HG03558 (cell line): ENCODE measurements at regions not wholly inside any gene's neighbourhood (a gene's known extent, or its start where the extent isn't known, plus 50 kb on each side); places are given as distances from the start of the nearest gene placed in this dataset.

ENCODE experiments used
- ATAC-seq: cut with Tn5 transposase; IDR thresholded peaks from one replicate; pipeline ENCODE4 v1.9.1; 2021; ENCODE audit warnings: moderate number of reproducible peaks; ENCODE audit not compliant: unreplicated experiment; ENCODE audit errors: extremely low read depth

GRCh38 chr2:151197184-151198108 lies 64.2 kb downstream of the RBM43 start:
- no peak for ATAC-seq

DNA sequence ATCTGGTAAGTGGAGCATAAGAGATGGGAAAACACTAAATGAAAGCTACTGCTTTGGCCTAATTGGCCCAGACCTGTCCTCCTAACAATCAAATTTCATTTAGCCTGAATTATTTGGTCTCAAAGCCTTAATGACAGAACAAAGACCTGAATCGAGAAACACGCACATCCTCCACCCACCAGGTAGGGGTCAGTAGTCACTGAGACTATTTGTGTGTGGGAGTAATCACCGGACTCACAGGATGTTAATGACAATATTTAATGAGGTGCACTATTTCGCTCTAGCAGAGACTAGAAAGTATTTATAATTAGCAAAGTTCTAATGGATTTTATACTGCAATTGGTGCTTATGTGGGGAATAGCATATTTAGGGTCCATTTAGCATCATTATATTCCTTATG lies 68.1 kb downstream of the RBM43 start:
- no peak for ATAC-seq

GRCh38 chr2:151192681-151193080 lies 69.0 kb downstream of the RBM43 start:
- ATAC-seq = no peak

DNA sequence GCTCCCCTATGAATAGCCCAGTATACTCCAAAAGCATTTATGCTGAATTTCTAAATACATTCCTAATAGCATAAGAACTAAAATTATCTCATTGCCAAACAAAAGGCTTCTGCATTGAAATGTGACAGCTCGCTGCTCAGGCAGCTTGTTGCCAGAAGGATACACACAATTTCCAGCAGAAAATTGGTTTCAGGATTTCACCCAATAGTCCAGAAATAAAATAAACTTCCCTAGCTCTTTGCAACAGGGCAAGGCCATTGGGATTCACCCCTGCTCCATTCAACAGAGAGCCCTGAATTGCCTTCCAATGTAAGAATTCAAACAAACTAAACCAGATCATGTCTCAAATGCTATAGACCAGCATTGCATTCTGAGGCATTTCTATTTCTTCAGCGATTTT lies 70.7 kb downstream of the RBM43 start:
- no peak for ATAC-seq

GRCh38 chr2:151189125-151189524 lies 72.5 kb downstream of the RBM43 start:
- ATAC-seq = no peak

- ATAC-seq = no peak
These were observed 75.7 kb downstream of the RBM43 start for GRCh38 chr2:151186011-151186410.

DNA sequence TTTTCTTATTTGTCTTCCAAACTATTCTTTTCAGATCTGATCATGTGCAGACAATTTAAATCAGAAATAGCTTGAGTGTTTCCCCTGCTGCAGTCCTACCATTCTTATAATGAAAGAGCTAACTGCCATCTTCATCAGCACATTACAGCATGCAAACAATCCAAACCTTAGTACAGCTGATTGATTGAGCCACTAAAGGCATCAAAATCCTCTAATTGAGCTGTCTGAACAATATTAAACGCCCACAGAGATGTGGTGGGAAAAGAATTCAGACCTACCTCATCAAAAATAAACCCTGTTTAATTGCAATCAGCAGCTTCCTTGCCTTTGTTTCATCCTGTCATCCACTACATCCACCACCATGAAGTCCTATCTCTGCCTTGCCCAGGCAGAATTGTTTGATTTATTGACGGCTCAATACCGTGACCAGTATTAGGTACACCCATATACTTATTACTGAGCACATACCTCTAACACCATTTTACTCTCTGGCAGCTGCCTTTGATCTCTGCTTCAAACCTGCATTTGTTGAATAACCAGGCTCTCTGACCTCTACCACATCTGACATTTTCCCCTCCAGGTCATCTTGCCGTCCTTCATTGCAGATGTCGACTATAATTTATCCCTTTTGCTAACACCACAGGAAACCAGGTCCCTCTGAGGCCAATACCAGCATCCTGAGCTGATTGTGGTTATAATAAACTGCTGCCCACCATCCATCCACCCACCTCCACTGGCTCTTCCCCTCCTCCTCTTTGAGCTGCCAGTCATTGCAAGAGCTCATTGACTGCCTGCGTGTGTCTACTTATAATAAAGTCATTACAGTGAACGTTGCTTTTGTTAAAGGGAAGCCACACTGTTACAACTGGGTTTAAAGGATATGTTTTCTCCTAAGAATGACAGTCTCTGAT lies 78.5 kb downstream of the RBM43 start:
- no peak for ATAC-seq

DNA sequence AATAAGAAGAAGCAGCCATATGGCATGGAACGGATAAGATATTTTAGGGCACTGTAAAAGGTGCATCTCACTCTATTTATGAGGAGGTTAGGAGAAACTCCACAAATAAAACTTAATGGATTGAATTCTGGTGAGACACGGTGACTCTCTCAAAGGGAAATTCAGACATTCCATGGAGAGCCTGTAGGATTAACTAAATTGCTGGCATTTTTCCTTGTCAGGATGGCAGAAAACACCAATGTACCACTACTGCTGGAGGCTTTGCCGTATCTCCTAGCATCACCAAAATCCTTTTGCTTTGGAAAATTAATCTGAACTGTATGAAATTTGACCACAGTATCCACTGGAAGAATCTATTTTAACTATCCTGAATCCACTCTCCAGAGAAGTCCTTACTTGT lies 79.3 kb downstream of the RBM43 start:
- no peak for ATAC-seq

- ATAC-seq = no peak
These were observed 80.1 kb downstream of the RBM43 start for GRCh38 chr2:151181524-151181923.

GRCh38 chr2:151180123-151180522 lies 81.5 kb downstream of the RBM43 start:
- ATAC-seq = no peak

GRCh38 chr2:151178207-151178606 lies 83.5 kb downstream of the RBM43 start:
- ATAC-seq = no peak

- ATAC-seq = no peak
These were observed 83.9 kb downstream of the RBM43 start for GRCh38 chr2:151177756-151178155.

GRCh38 chr2:151176661-151177060 lies 85.0 kb downstream of the RBM43 start:
- ATAC-seq = no peak

- no peak for ATAC-seq
These were observed 85.8 kb downstream of the RBM43 start for GRCh38 chr2:151175864-151176263.

DNA sequence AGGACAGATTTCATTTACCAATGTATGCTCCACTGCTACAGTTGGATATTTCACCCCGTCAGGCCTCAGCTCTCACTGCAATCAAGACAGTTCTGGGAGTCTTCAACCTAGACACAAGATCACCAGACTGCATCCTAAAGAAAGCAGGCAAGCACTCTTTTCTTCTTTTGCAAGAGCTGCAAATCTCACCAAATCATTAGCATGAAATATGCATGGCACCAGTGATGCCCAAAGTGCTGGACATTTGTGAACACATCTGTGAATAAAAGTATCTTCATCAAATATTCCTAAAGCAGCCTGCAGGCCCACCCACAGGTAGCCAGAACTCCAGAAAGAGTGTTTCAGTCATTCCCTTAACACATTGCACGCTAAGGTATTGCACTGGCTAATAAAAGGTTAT lies 87.5 kb downstream of the RBM43 start:
- ATAC-seq = no peak

DNA sequence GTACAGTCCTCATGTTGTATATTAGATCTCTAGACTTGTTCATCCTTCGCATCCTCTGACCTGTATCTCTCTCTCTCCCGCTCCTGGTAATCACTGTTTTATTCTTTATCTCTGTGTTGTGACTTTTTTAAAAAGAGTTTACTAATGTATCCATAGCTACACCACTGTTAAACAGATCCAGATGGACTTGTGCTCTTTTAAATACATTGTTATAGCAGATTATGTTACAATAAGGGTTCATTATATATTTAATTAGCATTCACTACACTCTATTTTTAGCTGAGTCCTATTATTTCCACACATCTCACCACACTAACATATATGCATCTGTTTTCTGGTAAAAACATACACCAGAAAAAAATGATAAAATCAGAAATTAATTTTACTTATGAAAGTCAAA lies 90.5 kb downstream of the RBM43 start:
- ATAC-seq = no peak

- ATAC-seq = no peak
These were observed 95.3 kb downstream of the RBM43 start for GRCh38 chr2:151166410-151166809.

GRCh38 chr2:151165105-151165684 lies 96.5 kb downstream of the RBM43 start:
- ATAC-seq = no peak

DNA sequence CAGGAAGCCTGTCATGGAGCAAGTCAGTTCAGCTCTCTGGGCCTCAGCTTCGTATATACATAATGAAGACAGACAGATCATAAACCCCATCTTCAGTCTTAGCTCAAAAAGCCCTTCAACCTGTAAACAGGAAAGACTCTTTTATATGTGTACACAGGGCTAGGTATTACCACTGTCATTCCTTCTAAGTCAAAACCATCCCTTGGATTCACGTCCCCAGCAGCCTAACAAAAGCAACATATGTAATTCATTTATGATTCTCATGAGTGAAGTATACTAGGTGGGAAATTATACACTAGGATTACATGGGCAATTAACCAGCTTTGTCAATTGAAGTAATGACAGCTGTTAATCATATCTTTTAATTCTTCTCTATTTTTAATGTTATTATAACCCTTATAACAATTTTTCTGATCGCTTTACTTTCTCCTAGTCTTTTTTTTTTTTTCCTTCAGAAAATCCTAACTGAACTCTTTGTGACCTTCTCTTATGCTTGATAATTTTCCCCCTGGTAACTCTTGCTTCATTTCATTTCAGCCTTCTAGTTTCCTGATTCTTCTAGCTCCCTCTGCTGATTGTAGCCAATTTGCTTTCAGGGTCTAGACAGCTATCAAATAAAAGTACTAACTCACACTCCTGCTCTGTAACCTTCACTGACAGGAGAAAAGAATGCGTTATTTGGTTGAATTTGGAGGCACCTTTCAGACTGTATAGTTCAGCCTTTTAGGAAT lies 99.7 kb downstream of the RBM43 start:
- no peak for ATAC-seq

- no peak for ATAC-seq
These were observed 102.5 kb downstream of the RBM43 start for GRCh38 chr2:151159109-151159662.
